NB4 (cell line): ENCODE measurements at regions not wholly inside any gene's neighbourhood (a gene's known extent, or its start where the extent isn't known, plus 50 kb on each side); places are given as distances from the start of the nearest gene placed in this dataset.

ENCODE experiments used
- CTCF ChIP-seq: IDR thresholded peaks from one replicate; pipeline ENCODE4 v1.5.1; 2012; ENCODE audit warnings: low read depth, low read length
- POLR2A ChIP-seq: IDR thresholded peaks from 2 replicates; pipeline ENCODE4 v1.6.1; 2011; ENCODE audit warnings: mild to moderate bottlenecking; ENCODE audit not compliant: insufficient read length; ENCODE audit errors: extremely low read depth

DNA sequence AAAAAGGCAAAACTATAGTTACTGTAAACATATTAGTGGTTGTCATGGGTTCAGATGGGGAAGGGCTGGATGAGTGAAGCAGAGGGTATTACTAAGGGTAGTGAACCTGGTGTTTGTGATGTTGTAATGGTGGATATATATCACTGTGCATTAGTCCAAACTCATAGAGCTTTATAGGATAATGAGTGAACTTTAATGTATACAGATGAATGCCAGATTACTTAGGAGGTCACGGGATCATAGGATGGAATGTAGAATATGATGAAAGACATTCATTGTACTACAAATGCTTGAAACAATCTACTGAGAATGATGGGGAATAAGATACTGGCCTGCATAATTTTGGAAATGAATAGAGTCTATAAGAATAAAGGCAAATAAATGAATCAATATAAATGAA, 226.7 kb upstream of the ZNF804A start:
- TF ChIP-seq CTCF = no peak
- no peak for TF ChIP-seq POLR2A
